ENCODE measurements at regions not wholly inside any gene's neighbourhood (a gene's known extent, or its start where the extent isn't known, plus 50 kb on each side); places are given as distances from the start of the nearest gene placed in this dataset.

- peak; percentile 39 for TF ChIP-seq CTCF (IDR thresholded peaks at IDR 0.05; ENCODE audit: low read depth, low read length, missing control alignments)
- no peak overlapping the region for H3K4me3 ChIP-seq (ENCODE audit: low read depth, low read length)
- in situ Hi-C loops (cut with HindIII; ENCODE audit: low sequenced_read_pairs): no loop called here
- DNase-seq (ENCODE audit: low read depth): no peak
Observed at GRCh38 chr3:86245360-86245759, 745.6 kb downstream of the VGLL3 start.

- DNase-seq (ENCODE audit: low read depth): no peak
- no peak for TF ChIP-seq CTCF (IDR thresholded peaks at IDR 0.05; ENCODE audit: low read depth, low read length, missing control alignments)
- in situ Hi-C loops (cut with HindIII; ENCODE audit: low sequenced_read_pairs): no loop called here
- H3K4me3 ChIP-seq (ENCODE audit: low read depth, low read length): no peak overlapping the region
Observed at GRCh38 chr3:86244905-86245304, 746.0 kb downstream of the VGLL3 start.

- peak; percentile 8 for DNase-seq (ENCODE audit: low read depth)
- TF ChIP-seq CTCF (IDR thresholded peaks at IDR 0.05; ENCODE audit: low read depth, low read length, missing control alignments): no peak
- H3K4me3 ChIP-seq (ENCODE audit: low read depth, low read length): no peak overlapping the region
- in situ Hi-C loops (cut with HindIII; ENCODE audit: low sequenced_read_pairs): no loop called here
Observed at GRCh38 chr3:86239946-86240345, 751.0 kb downstream of the VGLL3 start.

- TF ChIP-seq CTCF (IDR thresholded peaks at IDR 0.05; ENCODE audit: low read depth, low read length, missing control alignments): no peak
- no peak overlapping the region for H3K4me3 ChIP-seq (ENCODE audit: low read depth, low read length)
- in situ Hi-C loops (cut with HindIII; ENCODE audit: low sequenced_read_pairs): no loop called here
- DNase-seq (ENCODE audit: low read depth): no peak
Observed at GRCh38 chr3:86234506-86235254, 756.3 kb downstream of the VGLL3 start.

- DNase-seq (ENCODE audit: low read depth): no peak
- no peak for TF ChIP-seq CTCF (IDR thresholded peaks at IDR 0.05; ENCODE audit: low read depth, low read length, missing control alignments)
- in situ Hi-C loops (cut with HindIII; ENCODE audit: low sequenced_read_pairs): no loop called here
- no peak overlapping the region for H3K4me3 ChIP-seq (ENCODE audit: low read depth, low read length)
Observed at GRCh38 chr3:86230762-86231161, 760.2 kb downstream of the VGLL3 start.

GRCh38 chr3:86229775-86230094 is 761.2 kb downstream of the VGLL3 start:
- DNase-seq (ENCODE audit: low read depth): no peak
- no peak for TF ChIP-seq CTCF (IDR thresholded peaks at IDR 0.05; ENCODE audit: low read depth, low read length, missing control alignments)
- H3K4me3 ChIP-seq (ENCODE audit: low read depth, low read length): no peak overlapping the region
- in situ Hi-C loops (cut with HindIII; ENCODE audit: low sequenced_read_pairs): no loop called here
